GM21737 (cell line): ENCODE measurements at regions not wholly inside any gene's neighbourhood (a gene's known extent, or its start where the extent isn't known, plus 50 kb on each side); places are given as distances from the start of the nearest gene placed in this dataset.
"Not testable (repeated sequence)": the region's sequence is repeated elsewhere in the genome, so short reads cannot be mapped to it uniquely, and the experiment has no call there.

Experiments
- ATAC-seq: cut with Tn5 transposase; IDR thresholded peaks from one replicate; pipeline ENCODE4 v1.9.1; 2021; ENCODE audit warnings: mild to moderate bottlenecking, moderate library complexity; ENCODE audit not compliant: unreplicated experiment

- ATAC-seq, result no peak
Measured at GRCh38 chr13:55550624-55551023, 1590.1 kb upstream of the PRR20A start.

GRCh38 chr13:55553701-55554100 is 1587.0 kb upstream of the PRR20A start:
- ATAC-seq, result no peak

GRCh38 chr13:55554741-55555140 is 1586.0 kb upstream of the PRR20A start:
- no peak for ATAC-seq

GRCh38 chr13:55560331-55560730 is 1580.4 kb upstream of the PRR20A start:
- ATAC-seq, result no peak

GRCh38 chr13:55563267-55563666 is 1577.5 kb upstream of the PRR20A start:
- ATAC-seq, result no peak

- ATAC-seq, result no peak
Measured at GRCh38 chr13:55566334-55566733, 1574.4 kb upstream of the PRR20A start.

- no peak for ATAC-seq
Measured at GRCh38 chr13:55566779-55567178, 1573.9 kb upstream of the PRR20A start.

GRCh38 chr13:55567721-55568625 is 1572.7 kb upstream of the PRR20A start:
- ATAC-seq, result no peak

GRCh38 chr13:55569082-55569481 is 1571.6 kb upstream of the PRR20A start:
- no peak for ATAC-seq

- no peak for ATAC-seq
Measured at GRCh38 chr13:55569514-55569913, 1571.2 kb upstream of the PRR20A start.

- ATAC-seq, result no peak
Measured at GRCh38 chr13:55570371-55570770, 1570.3 kb upstream of the PRR20A start.

- no peak for ATAC-seq
Measured at GRCh38 chr13:55571237-55571867, 1569.4 kb upstream of the PRR20A start.

GRCh38 chr13:55572408-55572807 is 1568.3 kb upstream of the PRR20A start:
- no peak for ATAC-seq

- no peak for ATAC-seq
Measured at GRCh38 chr13:55572862-55573261, 1567.9 kb upstream of the PRR20A start.

GRCh38 chr13:55573565-55573964 is 1567.2 kb upstream of the PRR20A start:
- ATAC-seq, result no peak

- ATAC-seq, result no peak
Measured at GRCh38 chr13:55576389-55576788, 1564.3 kb upstream of the PRR20A start.

GRCh38 chr13:55577082-55577846 is 1563.5 kb upstream of the PRR20A start:
- no peak for ATAC-seq

- no peak for ATAC-seq
Measured at GRCh38 chr13:55577847-55578210, 1562.9 kb upstream of the PRR20A start.

- not testable (repeated sequence) for ATAC-seq
Measured at GRCh38 chr13:55582294-55582693, 1558.4 kb upstream of the PRR20A start.

- ATAC-seq, result no peak
Measured at GRCh38 chr13:55583953-55584593, 1556.6 kb upstream of the PRR20A start.

GRCh38 chr13:55602784-55603183 is 1537.9 kb upstream of the PRR20A start:
- ATAC-seq, result no peak
